Activated CD8-positive, alpha-beta memory T cell treated with anti-CD3 and anti-CD28 coated beads, Interleukin-2, amount 10 ng/mL, durations not matched to agents 7 days and 5 days (primary cell): ENCODE measurements at regions not wholly inside any gene's neighbourhood (a gene's known extent, or its start where the extent isn't known, plus 50 kb on each side); places are given as distances from the start of the nearest gene placed in this dataset.

ENCODE experiments used
- ATAC-seq: fragments of 150-1000 bp; cut with Tn5 transposase; one replicate; pipeline ENCODE4 v1.10.0; 2021; ENCODE audit warnings: moderate library complexity
- CTCF ChIA-PET: fragments of 350-600 bp; sonication (Branson Sonifier 250); formaldehyde crosslinking; loops from one replicate; lab custom pipeline; 2021; ENCODE audit warnings: antibody characterized with exemption; lab: Charles Lee
- DNase-seq: peaks from one replicate; pipeline ENCODE4 v3.0.0-alpha.2; 2020
- H3K27ac Mint-ChIP-seq: one replicate; pipeline ENCODE4 v1.8.0; 2021; ENCODE audit warnings: mild to moderate bottlenecking, mixed read lengths
- H3K27me3 Mint-ChIP-seq: one replicate; pipeline ENCODE4 v1.8.0; 2021; ENCODE audit warnings: mixed read lengths
- H3K36me3 Mint-ChIP-seq: one replicate; pipeline ENCODE4 v1.8.0; 2021; ENCODE audit warnings: mild to moderate bottlenecking, mixed read lengths
- H3K4me1 Mint-ChIP-seq: one replicate; pipeline ENCODE4 v1.8.0; 2021; ENCODE audit warnings: mixed read lengths
- H3K4me3 Mint-ChIP-seq: one replicate; pipeline ENCODE4 v1.8.0; 2021; ENCODE audit warnings: mild to moderate bottlenecking, moderate library complexity, mixed read lengths
- H3K9me3 Mint-ChIP-seq: one replicate; pipeline ENCODE4 v1.8.0; 2022; ENCODE audit warnings: low read depth, mixed read lengths

- DNase-seq (no peak), ATAC-seq (no peak)
- Mint-ChIP-seq H3K27ac (no peak overlapping the region), H3K9me3 (no peaks in the 10 kb centered on the region), H3K4me3 (no peak overlapping the region), H3K27me3 (no peaks in the 10 kb centered on the region), H3K4me1 (peaks cover 2% of the 10 kb centered on the region), H3K36me3 (peaks cover 3% of the 10 kb centered on the region)
- CTCF ChIA-PET = interaction anchor here (3.5 kb wide), 1 partner anchor 10 kb away, joined by 9 read pairs; no protein-coding TSS in a partner anchor
These were observed 214.1 kb downstream of the NECTIN3 start for GRCh38 chr3:111285694-111286093.

DNA sequence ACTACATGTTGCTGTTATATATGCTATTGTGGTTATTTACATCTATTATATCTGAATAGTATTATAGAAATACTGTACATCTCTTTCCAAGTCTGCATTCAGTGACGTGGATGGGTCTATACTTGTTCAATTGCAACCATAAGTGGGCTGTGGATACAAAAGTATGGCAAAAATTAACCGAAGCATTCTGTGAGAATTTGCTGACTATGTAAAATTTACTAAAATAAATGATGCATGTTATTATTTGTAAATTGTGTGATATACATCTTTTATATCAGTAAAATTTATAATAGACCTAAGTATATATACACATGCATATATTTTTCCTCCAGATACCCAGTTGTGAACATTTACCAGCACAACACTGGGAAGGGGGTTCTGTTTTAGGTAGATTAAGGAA is 215.1 kb downstream of the NECTIN3 start:
- no peak for DNase-seq
- no peak for ATAC-seq
- Mint-ChIP-seq H3K4me3 (no peak overlapping the region), H3K27ac (no peak overlapping the region), H3K36me3 (peaks cover 3% of the 10 kb centered on the region), H3K27me3 (no peaks in the 10 kb centered on the region), H3K9me3 (no peaks in the 10 kb centered on the region), H3K4me1 (no peaks in the 10 kb centered on the region)
- CTCF ChIA-PET = no interaction called here

DNA sequence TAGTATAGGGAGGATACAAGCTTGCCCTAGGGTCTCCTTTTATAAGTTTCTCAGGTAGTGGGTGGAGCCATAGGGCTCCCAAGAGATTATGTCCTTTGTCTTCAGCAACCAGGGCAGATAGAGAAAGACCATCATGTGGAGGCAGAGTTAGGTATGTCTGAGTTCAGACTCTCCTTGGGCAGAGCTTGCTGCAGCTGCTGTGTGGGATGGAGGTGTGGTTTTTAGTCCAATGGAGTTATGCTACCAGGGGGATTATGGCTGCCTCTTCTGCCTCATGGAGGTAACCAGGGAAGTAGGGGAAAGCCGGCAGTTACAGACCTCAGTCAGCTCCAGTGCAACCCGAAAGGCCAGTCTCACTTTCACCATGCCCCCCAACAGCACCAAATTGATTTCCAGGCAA is 220.5 kb downstream of the NECTIN3 start:
- ATAC-seq = no peak

DNA sequence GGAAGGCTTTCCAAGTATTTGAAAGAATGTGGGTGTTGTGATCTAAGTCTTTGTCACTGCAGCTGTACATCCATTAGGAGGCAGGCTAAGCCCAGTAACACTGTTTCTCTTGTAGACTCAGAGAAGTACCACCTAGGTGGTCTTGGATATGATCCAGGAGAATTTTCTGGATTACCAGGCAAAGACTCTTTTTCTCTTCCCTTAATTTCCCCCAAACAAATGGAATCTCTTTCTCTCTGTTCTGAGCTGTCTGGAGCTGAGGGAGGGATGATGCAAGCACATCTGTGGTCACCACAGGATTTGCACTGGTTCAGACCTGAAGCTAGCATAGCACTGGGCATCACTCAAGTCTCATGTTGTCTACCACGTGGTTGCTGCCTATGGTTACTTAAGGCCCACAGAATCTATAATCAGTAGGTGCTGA is 227.6 kb downstream of the NECTIN3 start:
- Mint-ChIP-seq H3K4me1 (peaks cover 50% of the 10 kb centered on the region), H3K9me3 (peaks cover 5% of the 10 kb centered on the region), H3K27me3 (no peaks in the 10 kb centered on the region), H3K36me3 (peaks cover 6% of the 10 kb centered on the region), H3K27ac (no peak overlapping the region), H3K4me3 (no peak overlapping the region)
- ATAC-seq (peak; percentile 45), DNase-seq (no peak)
- CTCF ChIA-PET = interaction anchor here (0.8 to 1.4 kb wide), 4 partner anchors 37 to 240 kb away, joined by 3 to 6 read pairs (median 4); no protein-coding TSS in a partner anchor

More for the DNA sequence above, 220.5 kb downstream of the NECTIN3 start:
- CTCF ChIA-PET = no interaction called here
- no peaks in the 10 kb centered on the region for H3K27me3 Mint-ChIP-seq
- no peak overlapping the region for H3K4me3 Mint-ChIP-seq
- H3K9me3 Mint-ChIP-seq = no peaks in the 10 kb centered on the region
- H3K27ac Mint-ChIP-seq = no peak overlapping the region
- peaks cover 3% of the 10 kb centered on the region for H3K36me3 Mint-ChIP-seq
- H3K4me1 Mint-ChIP-seq = peaks cover 6% of the 10 kb centered on the region
- DNase-seq = no peak

GRCh38 chr3:111301238-111301798 is 229.7 kb downstream of the NECTIN3 start:
- peaks cover 45% of the 10 kb centered on the region for H3K4me1 Mint-ChIP-seq
- H3K27ac Mint-ChIP-seq = peak overlapping the region; percentile 69
- no peak for DNase-seq
- ATAC-seq = peak; percentile 65
- H3K27me3 Mint-ChIP-seq = no peaks in the 10 kb centered on the region
- no peak overlapping the region for H3K4me3 Mint-ChIP-seq
- H3K9me3 Mint-ChIP-seq = peaks cover 5% of the 10 kb centered on the region
- CTCF ChIA-PET = interaction anchor here (0.8 kb wide), 1 partner anchor 36 kb away, joined by 4 read pairs; no protein-coding TSS in a partner anchor
- peaks cover 8% of the 10 kb centered on the region for H3K36me3 Mint-ChIP-seq

DNA sequence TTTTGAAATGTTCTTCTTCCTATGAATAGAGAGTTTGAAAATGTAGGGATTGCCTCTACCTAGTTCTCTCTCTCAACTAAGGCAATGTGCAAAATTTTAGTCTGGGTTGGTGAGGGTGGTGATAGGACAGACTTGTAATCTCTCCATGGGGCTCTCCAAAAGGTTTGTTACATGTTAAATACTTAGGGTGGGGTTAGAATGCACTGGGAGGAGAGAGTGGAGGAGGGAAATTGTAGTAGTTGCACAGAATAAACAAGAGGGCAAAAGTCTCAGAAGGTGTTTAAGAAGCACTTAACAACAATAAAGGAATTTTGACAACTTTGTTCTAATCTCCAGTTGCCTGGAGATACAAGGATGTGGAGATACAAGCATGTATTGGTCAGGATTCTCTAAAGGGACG is 230.4 kb downstream of the NECTIN3 start:
- Mint-ChIP-seq H3K4me1 (peaks cover 45% of the 10 kb centered on the region), H3K4me3 (no peak overlapping the region), H3K27me3 (no peaks in the 10 kb centered on the region), H3K27ac (no peak overlapping the region), H3K9me3 (peaks cover 5% of the 10 kb centered on the region), H3K36me3 (peaks cover 8% of the 10 kb centered on the region)
- CTCF ChIA-PET = no interaction called here
- ATAC-seq (no peak), DNase-seq (no peak)

- CTCF ChIA-PET = no interaction called here
- H3K9me3 Mint-ChIP-seq = peaks cover 2% of the 10 kb centered on the region
- H3K27me3 Mint-ChIP-seq = no peaks in the 10 kb centered on the region
- ATAC-seq (no peak), DNase-seq (no peak)
- H3K36me3 Mint-ChIP-seq = peaks cover 5% of the 10 kb centered on the region
- H3K4me3 Mint-ChIP-seq = no peak overlapping the region
- peaks cover 43% of the 10 kb centered on the region for H3K4me1 Mint-ChIP-seq
- no peak overlapping the region for H3K27ac Mint-ChIP-seq
These were observed 232.1 kb downstream of the NECTIN3 start for GRCh38 chr3:111303760-111304159.

DNA sequence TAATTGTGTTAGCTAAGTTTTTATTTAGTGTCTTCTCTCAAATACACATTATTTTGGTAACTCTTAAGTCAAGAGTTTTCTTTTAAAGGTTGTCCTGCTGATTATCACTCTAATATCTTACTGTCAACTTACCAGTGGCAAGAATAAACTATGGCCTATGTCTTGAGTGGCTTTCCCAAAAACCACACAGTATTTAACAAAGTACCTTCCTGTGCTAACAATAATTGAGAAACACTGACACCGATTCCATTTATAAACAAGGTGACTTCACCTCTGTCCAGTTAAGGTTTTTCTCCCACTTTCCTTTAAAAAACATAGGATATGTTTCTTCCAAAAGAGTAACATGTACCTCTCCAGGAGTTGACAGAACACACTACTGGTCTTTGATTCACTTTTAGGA is 234.3 kb upstream of the CD96 start:
- Mint-ChIP-seq H3K9me3 (peaks cover 2% of the 10 kb centered on the region), H3K36me3 (peaks cover 6% of the 10 kb centered on the region), H3K27me3 (no peaks in the 10 kb centered on the region), H3K4me1 (peaks cover 44% of the 10 kb centered on the region), H3K27ac (no peak overlapping the region), H3K4me3 (no peak overlapping the region)
- ATAC-seq (no peak), DNase-seq (no peak)
- CTCF ChIA-PET = no interaction called here

DNA sequence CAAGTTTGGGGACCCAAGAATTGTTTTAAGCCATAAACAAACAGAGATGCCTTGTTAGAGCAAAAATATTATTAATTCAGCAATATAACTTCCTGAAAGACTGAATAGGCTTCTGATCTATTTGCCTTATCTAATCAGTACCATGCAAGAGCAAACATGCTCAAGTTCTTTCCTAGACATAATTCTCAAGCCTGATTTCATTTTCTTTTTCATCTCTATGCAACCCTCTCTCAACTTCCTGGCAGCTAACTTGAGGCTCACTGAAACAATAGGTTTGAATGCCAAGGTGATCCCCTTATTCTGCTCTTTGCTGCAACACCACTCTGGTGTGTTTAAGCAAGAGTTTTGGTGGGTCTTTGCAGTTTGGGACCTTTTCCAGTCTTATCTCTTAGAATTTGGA is 230.9 kb upstream of the CD96 start:
- Mint-ChIP-seq H3K27ac (peak overlapping the region; percentile 95), H3K27me3 (no peaks in the 10 kb centered on the region), H3K4me1 (peaks cover 38% of the 10 kb centered on the region), H3K36me3 (peaks cover 3% of the 10 kb centered on the region), H3K9me3 (peaks cover 2% of the 10 kb centered on the region), H3K4me3 (no peak overlapping the region)
- DNase-seq (no peak), ATAC-seq (peak; percentile 65)
- CTCF ChIA-PET = interaction anchor here (2.0 to 4.9 kb wide), 2 partner anchors 10 to 13 kb away, joined by 4 to 26 read pairs; no protein-coding TSS in a partner anchor

DNA sequence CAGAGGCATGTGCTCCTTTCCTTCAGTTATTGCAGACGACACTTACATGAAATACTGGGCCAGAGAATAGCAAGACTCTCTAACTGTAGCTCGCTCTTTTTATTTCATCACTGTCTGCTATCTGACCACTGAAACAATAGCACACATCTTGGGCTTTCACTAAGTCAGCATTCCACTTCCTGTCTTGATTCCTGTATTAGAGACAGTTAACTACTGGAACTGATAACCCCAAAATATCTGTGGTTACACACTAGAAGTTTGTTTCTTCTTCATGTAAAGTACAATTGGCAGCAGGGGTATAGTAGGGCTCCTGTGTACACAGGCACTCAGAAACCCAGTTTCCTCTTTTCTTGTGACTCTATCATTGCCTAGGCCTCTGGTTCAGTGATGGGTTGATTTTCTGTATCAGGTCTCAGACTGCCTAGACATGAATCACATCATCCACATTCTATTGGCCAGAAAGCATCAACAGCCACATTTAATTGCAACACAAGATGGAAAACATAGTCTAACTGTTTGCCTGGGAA is 230.2 kb upstream of the CD96 start:
- H3K27ac Mint-ChIP-seq = peak overlapping the region; percentile 95
- no peak for DNase-seq
- peaks cover 2% of the 10 kb centered on the region for H3K9me3 Mint-ChIP-seq
- peak; percentile 83 for ATAC-seq
- peak overlapping the region; percentile 18 for H3K4me3 Mint-ChIP-seq
- H3K27me3 Mint-ChIP-seq = no peaks in the 10 kb centered on the region
- CTCF ChIA-PET = interaction anchor here (2.0 to 4.9 kb wide), 2 partner anchors 9 to 12 kb away, joined by 4 to 26 read pairs; no protein-coding TSS in a partner anchor
- peaks cover 38% of the 10 kb centered on the region for H3K4me1 Mint-ChIP-seq
- peaks cover 3% of the 10 kb centered on the region for H3K36me3 Mint-ChIP-seq

GRCh38 chr3:111314181-111314873 is 227.7 kb upstream of the CD96 start:
- CTCF ChIA-PET = interaction anchor here (1.1 to 4.9 kb wide), 3 partner anchors 9 to 40 kb away, joined by 3 to 26 read pairs (median 5); no protein-coding TSS in a partner anchor
- ATAC-seq (no peak), DNase-seq (no peak)
- peaks cover 6% of the 10 kb centered on the region for H3K36me3 Mint-ChIP-seq
- H3K9me3 Mint-ChIP-seq = no peaks in the 10 kb centered on the region
- H3K27ac Mint-ChIP-seq = no peak overlapping the region
- peaks cover 35% of the 10 kb centered on the region for H3K4me1 Mint-ChIP-seq
- H3K4me3 Mint-ChIP-seq = no peak overlapping the region
- no peaks in the 10 kb centered on the region for H3K27me3 Mint-ChIP-seq

DNA sequence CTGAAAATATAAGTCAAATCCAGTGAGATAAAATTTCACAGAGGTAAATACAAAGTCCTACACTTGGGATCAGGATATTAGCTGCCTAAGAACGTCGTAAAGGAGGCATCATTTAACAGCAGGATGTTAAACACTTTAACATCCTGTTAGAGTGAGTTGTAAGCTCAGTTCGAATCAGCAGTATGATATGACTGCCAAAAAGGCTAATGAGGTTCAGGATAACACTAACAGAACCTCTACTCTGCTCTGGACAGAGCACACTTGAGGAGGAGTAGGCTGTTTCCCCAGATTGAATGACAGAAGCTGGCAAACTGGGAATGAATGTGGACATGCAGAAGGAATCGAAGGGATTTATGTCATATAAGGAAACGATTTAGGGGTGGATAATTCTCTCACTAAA is 227.1 kb upstream of the CD96 start:
- H3K27ac Mint-ChIP-seq = no peak overlapping the region
- ATAC-seq = no peak
- no peak overlapping the region for H3K4me3 Mint-ChIP-seq
- CTCF ChIA-PET = interaction anchor here (1.1 kb wide), 1 partner anchor 8 kb away, joined by 5 read pairs; no protein-coding TSS in a partner anchor
- no peaks in the 10 kb centered on the region for H3K27me3 Mint-ChIP-seq
- H3K9me3 Mint-ChIP-seq = no peaks in the 10 kb centered on the region
- H3K4me1 Mint-ChIP-seq = peaks cover 31% of the 10 kb centered on the region
- DNase-seq = no peak
- peaks cover 6% of the 10 kb centered on the region for H3K36me3 Mint-ChIP-seq

DNA sequence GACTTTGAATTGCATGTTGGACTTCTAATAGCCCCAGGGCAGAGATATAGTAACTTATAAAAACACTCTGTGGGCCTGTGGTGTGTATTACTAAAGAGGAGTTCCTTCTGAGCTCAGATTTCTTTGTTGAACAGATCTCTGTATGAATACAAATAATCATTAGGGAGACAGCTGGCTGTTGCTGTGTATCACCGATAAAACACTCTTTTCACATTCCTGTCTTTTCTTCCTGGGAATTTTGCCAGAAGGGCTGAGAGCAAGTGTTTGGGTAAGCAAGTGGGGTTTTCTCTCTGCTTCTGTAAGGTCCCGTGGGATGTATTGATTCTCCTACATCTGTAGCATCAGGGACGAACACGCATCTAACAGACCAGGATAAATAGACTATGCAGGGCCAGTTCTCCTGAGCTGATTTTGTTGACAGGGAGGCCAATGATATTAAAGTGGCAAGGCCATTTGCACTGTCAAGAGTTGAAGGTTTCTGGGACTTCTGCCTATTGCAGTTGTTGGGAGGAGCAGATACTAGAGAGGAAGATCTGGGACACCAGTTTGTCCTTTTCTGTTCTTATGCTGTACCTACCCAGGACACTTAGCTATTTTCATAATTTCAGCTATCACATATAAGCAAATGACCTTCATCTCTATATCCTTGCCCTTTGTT is 225.9 kb upstream of the CD96 start:
- CTCF ChIA-PET = no interaction called here
- Mint-ChIP-seq H3K36me3 (peaks cover 6% of the 10 kb centered on the region), H3K27me3 (no peaks in the 10 kb centered on the region), H3K4me3 (no peak overlapping the region), H3K27ac (no peak overlapping the region), H3K9me3 (no peaks in the 10 kb centered on the region), H3K4me1 (peaks cover 19% of the 10 kb centered on the region)
- ATAC-seq = no peak
- DNase-seq = no peak
